HG03342 (cell line): ENCODE measurements at regions not wholly inside any gene's neighbourhood (a gene's known extent, or its start where the extent isn't known, plus 50 kb on each side); places are given as distances from the start of the nearest gene placed in this dataset.

Experiments
- ATAC-seq: cut with Tn5 transposase; IDR thresholded peaks from one replicate; pipeline ENCODE4 v1.9.1; 2021; ENCODE audit warnings: mild to moderate bottlenecking, moderate library complexity; ENCODE audit not compliant: unreplicated experiment

DNA sequence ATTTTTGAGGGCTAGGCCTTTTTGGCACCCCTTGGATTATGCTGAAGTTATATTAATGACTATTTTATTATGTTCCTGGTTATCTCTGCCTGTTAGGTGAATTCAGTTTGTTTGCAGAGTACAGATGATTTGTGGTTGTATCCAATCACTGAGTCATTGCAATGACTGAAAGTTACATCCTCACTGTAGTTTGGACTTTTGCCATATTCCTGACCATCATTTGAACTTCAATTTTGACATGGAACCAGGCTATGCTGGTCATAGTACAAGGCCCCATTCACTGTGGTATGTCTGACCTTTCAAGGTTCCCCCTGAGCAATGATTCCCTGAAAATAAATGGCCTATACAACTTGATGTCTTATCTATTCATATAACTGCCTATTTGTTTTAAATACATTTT lies 621.0 kb downstream of the CCER1 start:
- no peak for ATAC-seq

DNA sequence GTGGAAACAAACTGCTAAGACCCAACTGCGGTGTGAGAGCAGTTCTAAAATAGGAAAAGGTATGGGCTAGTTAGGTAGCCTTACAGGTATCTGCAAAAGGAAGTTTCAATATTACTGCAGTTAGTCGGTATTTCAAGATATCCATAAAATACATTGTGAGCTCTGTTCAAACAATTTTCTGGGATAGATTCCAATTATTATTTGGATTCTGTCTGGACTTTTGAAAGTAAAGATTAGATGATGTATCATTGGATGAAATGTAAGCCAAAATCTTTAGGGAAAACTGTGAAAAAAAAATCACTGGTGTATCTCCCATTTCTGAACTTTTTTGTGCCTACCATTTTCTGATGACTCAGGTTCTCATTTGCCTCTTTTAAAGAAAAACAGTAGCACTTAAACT lies 621.6 kb downstream of the CCER1 start:
- no peak for ATAC-seq

DNA sequence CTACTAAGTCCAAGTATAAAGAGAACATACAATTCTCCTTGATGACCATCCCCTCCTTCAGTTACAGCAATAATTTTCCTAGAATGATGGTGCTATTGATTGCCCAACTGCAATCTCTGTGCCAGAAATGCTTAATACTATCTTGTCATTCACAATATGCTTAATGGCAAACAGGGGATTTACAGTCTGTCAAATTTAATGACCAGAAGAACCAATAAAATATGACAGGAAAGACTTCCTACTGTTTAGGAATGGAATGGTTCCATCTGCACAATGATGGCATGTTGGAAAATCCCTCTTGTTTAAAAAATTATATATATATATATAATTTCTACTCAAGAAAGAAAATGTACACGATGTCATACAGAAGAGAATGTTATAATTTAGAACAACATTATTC lies 623.2 kb downstream of the CCER1 start:
- no peak for ATAC-seq

DNA sequence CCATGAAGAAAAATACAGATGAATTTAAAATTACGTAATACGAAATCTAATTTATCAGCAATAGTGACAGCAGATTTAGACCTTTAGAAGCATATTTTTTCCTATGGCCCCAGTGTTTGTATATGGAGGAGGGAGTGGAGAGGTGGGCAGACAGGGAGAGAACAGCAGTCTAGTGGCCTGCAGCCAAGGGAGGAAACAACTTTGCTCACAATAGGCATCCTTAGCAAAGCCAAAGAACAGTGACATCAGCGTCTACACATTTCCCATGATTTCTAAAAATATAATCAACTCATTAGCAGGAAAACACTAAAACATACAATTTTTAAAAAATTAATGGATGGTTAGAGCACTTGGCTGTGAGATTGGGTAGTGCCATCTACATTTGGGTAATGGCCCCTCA lies 622.6 kb upstream of the ATP2B1 start:
- no peak for ATAC-seq

DNA sequence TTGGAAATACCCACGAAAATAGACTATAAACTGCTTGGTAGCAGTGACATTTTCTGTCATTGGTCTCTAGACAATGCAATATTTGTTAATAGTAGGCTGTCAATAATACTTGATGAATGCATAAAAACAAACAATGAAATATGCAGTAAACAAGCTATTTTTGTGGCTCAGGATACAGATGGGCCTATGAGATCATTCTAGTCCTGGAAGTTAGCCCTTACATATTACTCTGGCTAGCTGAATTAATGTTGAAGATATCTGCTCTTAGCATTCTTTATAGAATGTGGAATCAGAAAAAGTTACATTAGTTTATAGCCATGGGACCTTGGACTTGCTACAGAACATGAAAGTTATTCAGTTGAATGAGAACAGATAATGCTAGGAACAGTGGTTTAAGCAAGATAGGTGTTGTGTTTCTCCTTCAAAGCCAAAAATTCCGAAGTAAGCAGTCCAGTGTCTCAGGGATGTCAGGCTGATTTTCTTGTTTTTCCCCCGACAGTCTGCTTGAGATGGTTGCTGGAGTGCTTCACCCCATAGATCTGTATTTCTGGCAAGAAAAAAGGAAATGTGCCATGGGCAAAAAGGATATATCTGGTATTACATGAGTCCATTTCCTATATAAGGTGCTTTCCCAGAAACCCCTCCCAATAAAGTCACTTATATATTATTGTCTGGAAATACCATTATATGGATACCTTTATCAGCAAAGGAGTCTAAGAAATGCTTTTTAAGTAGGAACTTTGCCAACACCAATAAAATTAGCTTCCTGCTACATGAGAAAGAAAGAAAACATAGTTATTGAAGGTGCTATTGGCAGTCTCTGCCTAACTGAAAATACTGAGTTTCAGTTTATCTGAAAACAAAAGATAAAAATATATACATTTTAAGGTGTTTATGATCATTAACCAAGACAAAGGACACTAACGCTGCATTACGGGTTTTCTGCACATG lies 619.4 kb upstream of the ATP2B1 start:
- no peak for ATAC-seq

DNA sequence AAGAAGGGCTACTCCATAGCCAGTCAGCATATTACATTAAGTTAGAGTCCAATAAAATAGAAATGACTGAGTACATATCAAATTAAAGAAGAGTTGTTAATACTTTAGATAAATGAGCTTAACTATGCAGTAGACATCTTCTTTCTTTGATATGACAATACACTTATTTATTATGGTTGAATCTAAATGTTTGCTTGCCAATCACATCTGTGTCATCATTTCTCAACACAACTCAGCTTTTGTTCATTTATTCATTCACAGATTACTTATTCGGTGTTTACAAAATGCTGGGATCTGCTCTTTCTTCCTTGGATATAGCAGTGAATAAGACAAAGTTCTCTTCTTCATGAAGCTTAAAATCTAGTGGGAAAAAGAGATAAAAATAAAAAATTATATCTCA lies 614.6 kb upstream of the ATP2B1 start:
- ATAC-seq: no peak

DNA sequence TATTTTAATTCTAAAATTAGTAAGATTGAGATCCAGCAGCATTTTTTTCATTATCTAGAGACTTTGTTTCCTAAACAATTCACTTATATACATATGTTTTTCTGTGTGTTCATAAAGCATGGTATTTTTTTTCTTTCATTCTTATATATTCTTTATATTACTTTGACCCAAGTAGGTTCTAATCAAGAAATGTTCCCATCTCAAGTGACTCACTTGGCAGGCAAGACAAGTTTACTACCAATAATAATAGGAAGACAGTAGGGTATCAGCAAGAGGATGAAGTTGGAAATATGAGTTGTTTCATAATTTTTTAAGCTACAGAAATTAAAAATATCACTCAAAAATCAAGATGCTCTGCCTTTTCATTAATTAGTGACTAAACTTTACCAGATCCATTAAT lies 613.4 kb upstream of the ATP2B1 start:
- ATAC-seq: no peak

DNA sequence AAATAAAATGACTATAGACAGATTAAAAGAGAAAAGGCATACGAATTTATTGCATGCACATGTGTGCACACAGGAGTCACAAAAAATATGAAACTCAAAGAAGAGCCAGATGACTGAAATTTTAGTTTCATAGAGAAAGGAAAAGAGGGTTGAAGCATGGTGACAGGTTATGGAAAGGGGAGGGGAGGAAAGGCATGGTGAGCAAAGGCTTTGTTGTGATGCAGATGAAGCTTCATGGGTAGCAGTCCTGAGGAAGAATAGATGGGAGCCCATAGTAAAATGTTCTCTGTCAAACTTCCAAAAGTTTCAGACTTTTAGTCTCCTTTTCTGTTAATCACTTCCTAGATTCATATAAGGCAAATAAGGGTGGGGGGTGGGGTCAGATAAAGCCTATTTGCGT lies 612.7 kb upstream of the ATP2B1 start:
- ATAC-seq: no peak

DNA sequence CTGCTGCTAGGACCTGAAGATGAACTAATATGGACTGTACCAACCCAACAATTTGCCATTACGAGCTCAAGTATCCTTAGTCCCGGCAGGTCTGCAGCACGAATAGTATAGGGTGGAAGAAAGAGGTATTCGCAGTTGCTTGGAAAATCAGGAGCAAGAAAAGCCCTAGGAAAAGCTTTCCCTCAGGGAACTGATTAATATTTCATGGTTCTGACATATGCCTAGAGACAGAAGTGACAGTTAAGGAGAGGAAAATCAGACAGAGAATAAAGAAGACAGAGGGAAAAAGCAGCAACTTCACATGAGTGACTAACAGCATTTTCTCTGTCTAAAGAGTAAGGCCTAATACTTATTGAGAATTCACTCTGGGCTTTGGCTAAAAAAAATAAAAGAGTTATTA lies 602.9 kb upstream of the ATP2B1 start:
- ATAC-seq: no peak

DNA sequence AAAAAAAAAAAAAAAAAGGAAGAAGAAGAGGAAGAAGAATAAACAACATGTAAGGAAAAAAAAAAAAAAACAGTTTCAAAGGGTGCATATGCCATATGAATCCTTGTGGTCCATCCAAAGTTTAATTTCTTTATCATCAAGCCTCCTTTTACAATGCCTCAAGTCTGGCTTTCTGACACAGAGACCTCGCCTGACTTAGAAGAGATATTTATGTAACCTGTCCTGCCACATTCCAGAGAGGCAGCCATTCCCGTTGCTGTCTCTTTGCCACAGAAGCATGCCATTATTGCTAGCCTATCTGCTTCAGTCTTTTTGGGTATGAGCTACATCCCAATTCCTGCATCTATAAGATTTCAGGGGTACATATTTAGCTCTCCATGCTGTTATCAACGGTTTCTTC lies 596.7 kb upstream of the ATP2B1 start:
- no peak for ATAC-seq

DNA sequence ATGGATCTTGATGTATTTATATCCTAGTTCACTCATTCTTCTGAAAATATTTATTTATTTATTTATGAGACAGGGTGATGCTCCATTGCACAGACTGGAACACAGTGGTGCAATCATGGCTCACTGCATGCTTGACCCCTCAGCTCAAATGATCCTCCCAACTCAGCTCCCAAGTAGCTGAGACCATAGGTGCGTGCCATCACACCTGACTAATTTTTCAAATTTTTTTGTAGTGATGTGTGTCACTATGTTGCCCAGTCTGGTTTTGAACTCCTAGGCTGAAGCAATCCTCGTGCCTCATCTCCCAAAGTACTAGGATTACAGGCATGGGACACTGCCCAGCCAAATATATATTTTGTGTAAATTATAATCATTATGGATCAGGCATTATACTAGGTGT lies 595.6 kb upstream of the ATP2B1 start:
- no peak for ATAC-seq

DNA sequence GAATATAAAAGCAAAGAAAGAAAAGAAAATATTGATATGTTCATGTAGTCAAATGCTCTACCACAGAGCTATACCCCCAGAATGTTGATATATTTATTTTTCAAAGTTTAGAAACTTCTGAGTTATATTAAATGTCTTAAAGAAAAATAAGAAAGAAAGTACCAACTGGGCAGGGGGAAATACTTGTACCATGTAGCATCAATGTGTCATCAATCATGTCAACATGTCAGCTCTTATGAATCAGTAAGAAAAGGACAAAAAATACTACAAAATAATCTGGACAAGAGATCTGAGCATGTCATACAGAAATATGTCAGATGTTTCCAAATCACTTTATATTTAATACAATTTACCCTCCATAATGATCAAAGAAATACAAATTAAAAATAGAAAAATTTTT lies 595.1 kb upstream of the ATP2B1 start:
- ATAC-seq: no peak

DNA sequence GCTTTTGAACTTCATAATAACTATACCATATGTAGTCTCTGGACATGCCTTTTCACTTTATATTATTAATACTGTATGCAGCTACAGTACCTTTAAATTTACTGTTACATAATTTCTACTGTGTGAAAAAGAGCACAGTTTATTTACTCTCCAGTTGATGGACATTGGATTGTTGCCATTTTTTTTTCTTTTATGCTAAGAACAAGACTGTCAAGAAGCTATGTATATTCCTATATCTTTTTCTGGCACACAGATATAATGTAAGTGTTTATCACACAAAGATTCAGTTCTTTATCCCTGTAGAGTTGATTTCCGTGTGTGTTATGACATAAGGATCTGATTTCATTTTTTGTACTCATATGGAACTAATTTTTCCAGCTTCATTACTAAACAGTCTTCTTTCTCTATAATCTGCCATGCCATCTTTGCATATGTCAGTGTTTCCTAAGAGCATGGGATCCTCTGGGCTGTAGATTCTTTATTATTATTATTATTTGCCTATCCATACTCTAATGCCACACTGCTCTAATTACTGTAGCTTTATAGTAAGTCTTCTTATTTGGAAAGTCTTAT lies 593.0 kb upstream of the ATP2B1 start:
- ATAC-seq: no peak

DNA sequence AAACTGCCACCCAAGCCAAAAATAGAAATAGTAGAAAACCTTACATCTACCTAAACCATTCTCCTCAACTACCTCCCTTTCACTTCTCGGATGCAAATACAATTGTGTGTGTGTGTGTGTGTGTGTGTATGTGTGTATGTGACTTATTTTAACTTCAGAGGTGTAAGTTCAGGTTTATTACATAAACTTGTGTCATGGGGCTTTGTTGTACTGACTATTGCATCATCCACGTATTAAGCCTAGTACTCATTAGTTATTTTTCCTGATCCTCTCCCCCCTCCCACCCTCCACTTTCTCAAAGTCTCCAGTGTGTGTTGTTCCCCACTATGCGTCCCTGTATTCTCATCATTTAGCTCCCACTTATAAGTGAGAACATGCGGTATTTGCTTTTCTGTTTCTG lies 592.5 kb upstream of the ATP2B1 start:
- no peak for ATAC-seq

DNA sequence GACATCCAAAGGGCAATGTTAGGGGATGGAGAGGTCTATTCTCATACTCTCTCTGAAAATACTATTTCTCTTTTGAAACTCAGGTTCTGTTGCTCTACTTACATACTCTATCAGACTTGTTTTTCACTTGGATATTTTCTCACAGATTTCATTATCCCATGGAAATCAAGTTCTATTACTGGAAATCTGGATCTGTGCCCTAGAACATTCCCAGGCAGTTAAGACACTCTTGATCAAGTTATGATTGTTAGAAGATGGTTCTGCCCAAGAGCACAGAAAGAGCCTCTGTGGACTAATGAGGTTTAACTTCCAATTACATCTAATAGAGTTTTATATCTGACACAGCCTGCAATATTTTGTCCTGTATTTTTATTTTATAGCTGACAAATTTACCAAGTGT lies 591.0 kb upstream of the ATP2B1 start:
- no peak for ATAC-seq

DNA sequence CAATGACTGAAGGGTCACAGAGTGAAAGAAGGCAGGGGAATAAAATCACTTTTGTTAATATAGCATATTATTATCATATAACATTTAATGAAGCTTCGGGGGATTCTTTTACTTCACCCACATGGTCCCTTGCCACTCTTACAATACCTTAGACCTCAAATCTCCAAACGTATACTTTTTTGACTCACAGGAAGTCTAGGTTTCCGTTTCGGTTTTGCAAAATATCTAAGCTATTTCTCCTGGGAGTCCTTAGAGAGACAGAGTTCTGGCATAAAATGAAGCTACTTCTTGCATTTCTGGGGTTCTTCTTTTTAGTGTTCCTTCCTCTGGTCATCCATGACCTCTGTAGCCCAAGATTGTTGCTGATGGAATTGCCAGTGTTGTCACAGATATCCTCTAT lies 590.5 kb upstream of the ATP2B1 start:
- peak; percentile 99 for ATAC-seq

DNA sequence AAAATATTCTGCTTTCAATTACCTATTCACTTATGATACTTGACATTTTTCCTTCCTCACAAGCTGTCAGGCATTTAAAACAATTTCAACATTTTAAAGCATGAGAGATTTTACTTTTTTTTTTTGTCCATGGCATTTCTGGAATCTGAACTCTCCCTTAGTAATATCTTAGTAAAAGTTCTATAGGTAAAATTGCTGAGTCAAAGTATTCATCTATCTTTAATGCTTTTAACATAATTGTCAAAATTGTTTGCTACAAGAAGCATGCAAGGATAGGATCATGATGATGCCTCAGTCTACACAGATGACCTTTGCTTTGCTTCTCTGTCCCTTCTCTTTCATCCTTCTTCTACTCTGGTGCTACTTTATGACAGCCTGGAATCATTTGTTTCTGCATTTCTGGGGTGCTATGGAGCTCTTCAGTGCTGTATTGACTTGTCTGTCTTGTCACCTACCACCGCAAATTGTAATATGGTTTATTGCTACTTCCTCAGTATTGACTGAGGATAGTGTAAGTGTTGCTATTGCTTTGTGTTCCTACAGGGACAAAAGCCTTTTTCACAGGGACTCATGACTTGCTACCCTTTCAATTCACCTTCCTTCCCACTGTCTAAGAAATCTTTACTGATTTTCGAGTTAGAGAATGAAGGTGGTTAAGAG lies 589.8 kb upstream of the ATP2B1 start:
- ATAC-seq: no peak

DNA sequence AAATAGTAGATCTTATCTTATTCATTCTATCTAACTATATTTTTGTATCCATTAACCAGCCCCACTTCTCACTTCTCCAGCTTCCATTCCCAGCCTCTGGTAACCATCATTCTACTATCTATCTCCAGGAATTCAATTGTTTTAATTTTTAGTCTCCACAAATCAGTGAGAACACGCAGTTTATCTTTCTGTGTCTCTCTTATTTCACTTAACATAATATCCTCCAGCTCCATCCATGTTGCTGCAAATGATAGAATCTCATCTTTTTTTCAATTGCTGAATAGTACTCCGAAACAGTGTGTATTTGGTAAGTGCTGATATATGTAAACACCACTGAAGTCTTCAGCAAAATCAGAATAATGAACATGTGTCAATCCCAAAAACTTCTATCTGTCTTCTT lies 587.2 kb upstream of the ATP2B1 start:
- ATAC-seq: no peak

DNA sequence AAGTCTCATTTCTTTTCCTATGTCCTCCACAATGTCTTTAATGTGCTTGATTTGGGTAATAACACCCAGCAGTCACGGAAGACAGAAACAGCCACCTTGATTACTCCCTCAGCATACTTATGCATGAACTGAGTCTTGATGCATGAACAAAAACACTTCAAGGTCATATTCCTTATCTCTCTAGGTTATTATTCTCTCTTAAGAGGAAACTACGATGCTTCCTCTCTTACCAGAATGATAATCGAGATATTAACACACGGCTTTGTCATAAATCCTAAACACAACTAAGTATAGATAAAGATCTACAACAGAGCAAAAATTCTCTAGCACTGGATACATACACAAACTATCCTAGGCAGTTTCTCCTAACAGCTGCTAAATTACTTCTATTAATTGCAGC lies 583.5 kb upstream of the ATP2B1 start:
- no peak for ATAC-seq

DNA sequence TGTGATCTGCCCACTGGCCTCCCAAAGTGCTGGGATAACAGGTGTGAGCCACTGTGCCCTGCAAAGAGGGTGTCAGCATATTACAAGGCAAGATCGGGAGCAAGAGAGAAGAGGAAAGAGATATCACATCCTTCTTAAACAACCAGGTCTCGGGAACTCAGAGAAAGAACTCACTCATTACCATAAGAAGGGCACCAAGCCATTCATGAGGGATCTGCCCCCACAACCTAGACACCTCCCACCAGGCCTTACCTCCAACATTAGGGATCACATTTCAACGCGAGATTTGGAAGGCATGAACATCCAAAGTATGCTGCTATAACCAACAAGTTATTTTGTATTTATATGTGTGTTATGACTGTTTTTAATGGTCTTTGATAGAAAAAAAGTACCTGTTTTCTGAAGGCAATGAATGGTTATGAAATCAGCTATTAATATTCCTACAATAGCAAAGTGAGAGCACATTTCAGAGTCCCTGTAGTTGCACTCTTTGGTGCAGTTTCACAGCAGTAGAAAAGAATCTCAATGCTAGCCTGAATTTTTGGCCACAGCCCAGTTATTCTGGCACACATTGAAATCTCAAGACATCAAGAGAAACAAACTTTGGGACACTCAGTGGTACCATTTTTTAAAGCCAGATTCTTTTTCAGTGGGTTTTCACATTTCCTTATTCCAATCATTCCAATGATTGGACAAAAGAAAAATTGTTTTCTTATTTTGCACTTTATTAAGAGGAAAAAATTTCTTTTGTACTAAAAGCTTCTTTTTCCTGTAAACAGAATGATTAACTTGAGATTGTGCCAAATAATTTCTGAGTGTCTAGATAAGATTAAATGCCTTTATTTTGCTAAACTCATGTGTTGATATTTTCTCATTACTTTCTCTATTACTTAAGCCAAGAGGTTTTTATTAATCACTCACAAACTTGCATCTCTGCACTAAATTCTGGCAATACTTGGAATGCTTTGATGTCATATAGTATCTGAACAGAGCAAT lies 582.6 kb upstream of the ATP2B1 start:
- ATAC-seq: no peak

DNA sequence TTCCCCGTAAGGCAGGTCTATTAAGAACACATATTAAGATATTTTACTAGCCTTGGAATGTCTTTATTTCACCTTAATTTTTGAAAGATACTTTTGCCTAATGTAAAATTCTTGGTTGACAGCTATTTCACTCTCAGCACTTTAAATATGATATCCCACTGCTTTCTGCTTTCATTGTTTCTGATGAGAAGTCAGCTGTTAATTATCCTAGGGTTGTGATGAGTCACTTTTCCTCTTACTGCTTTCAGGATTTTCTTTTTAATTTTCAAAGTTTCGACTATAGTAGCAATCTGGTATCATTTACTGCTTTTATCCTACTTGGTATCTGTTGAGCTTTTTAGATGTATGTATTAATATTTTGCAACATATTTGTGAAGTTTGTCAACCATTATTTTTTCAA lies 578.9 kb upstream of the ATP2B1 start:
- ATAC-seq: no peak
